Parathyroid adenoma (tissue), 2 donors: ENCODE measurements at regions not wholly inside any gene's neighbourhood (a gene's known extent, or its start where the extent isn't known, plus 50 kb on each side); places are given as distances from the start of the nearest gene placed in this dataset.

Experiments used
- H2AFZ ChIP-seq: fragments of 300-600 bp; sonication (generic); one replicate; pipeline ENCODE4 v1.7.0; 2017; ENCODE audit warnings: antibody characterized with exemption, mild to moderate bottlenecking
- H3K27ac ChIP-seq: fragments of 300-600 bp; sonication (generic); one replicate; pipeline ENCODE4 v1.7.0; 2017
- H3K27me3 ChIP-seq: fragments of 300-600 bp; sonication (generic); one replicate; pipeline ENCODE4 v1.7.0; 2017; ENCODE audit warnings: low read length; ENCODE audit not compliant: control insufficient read depth, insufficient read depth
- H3K36me3 ChIP-seq: fragments of 300-600 bp; sonication (generic); one replicate; pipeline ENCODE4 v1.7.0; 2017; ENCODE audit warnings: low read length; ENCODE audit not compliant: control insufficient read depth, insufficient read depth
- H3K4me1 ChIP-seq: fragments of 300-600 bp; sonication (generic); one replicate; pipeline ENCODE4 v1.7.0; 2017; ENCODE audit warnings: control low read depth
- H3K4me2 ChIP-seq: fragments of 300-600 bp; sonication (generic); one replicate; pipeline ENCODE4 v1.7.0; 2017; ENCODE audit warnings: low read length
- H3K4me3 ChIP-seq: fragments of 300-600 bp; sonication (generic); one replicate; pipeline ENCODE4 v1.7.0; 2017; ENCODE audit warnings: low read depth, low read length
- H3K79me2 ChIP-seq: fragments of 300-600 bp; sonication (generic); one replicate; pipeline ENCODE4 v1.7.0; 2017; ENCODE audit warnings: control low read depth
- H3K9ac ChIP-seq: fragments of 300-600 bp; sonication (generic); one replicate; pipeline ENCODE4 v1.7.0; 2017; ENCODE audit warnings: mild to moderate bottlenecking
- H3K9me3 ChIP-seq: fragments of 300-600 bp; sonication (generic); one replicate; pipeline ENCODE4 v1.7.0; 2017; ENCODE audit warnings: low read length; ENCODE audit not compliant: control insufficient read depth
- TF ChIP-seq, protein P1 (sequence below): fragments of 300-600 bp; sonication (generic); IDR thresholded peaks from one replicate; pipeline ENCODE4 v1.7.0; 2017; ENCODE audit warnings: antibody characterized with exemption, mild to moderate bottlenecking
- donor health status: primary hyperparathyroidism.

DNA sequence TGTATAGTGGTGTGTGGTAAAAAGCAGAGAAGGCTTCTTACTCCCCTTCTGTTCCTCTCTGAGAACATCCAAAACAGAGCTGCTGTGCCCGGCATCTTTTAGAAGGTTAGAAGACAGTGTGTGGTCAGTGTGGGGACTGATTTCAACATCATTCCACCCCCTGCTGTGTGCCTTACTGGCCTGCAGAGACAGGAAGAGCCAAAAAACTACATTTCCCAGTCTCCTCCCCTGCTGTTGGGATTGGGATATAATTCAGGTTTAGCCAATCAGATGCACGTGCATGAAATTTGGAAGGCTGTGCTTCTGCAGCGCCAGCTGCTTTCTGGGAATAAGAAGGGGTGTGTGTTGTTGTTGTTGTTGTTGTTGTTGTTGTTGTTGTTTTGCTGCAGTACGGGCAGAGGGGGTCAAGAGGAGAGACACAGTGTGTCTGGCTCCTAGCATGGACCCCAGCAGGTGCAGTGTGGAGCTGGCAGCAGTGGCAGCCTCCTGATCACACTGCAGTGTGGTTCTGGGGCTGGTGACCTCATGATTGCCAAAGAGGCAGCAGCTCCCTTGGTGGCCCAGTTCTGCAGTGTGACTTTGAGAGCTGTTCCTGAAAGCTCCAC, 74.7 kb downstream of the MRPL14 start:
- H3K9ac ChIP-seq = no peak overlapping the region
- H2AFZ ChIP-seq = no peak overlapping the region
- no peak overlapping the region for H3K27ac ChIP-seq
- H3K79me2 ChIP-seq = no peaks in the 10 kb centered on the region
- H3K9me3 ChIP-seq = no peaks in the 10 kb centered on the region
- no peak overlapping the region for H3K4me3 ChIP-seq
- TF ChIP-seq, protein P1, sequence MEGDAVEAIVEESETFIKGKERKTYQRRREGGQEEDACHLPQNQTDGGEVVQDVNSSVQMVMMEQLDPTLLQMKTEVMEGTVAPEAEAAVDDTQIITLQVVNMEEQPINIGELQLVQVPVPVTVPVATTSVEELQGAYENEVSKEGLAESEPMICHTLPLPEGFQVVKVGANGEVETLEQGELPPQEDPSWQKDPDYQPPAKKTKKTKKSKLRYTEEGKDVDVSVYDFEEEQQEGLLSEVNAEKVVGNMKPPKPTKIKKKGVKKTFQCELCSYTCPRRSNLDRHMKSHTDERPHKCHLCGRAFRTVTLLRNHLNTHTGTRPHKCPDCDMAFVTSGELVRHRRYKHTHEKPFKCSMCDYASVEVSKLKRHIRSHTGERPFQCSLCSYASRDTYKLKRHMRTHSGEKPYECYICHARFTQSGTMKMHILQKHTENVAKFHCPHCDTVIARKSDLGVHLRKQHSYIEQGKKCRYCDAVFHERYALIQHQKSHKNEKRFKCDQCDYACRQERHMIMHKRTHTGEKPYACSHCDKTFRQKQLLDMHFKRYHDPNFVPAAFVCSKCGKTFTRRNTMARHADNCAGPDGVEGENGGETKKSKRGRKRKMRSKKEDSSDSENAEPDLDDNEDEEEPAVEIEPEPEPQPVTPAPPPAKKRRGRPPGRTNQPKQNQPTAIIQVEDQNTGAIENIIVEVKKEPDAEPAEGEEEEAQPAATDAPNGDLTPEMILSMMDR = no peak
- no peak overlapping the region for H3K4me2 ChIP-seq
- H3K27me3 ChIP-seq = no peaks in the 10 kb centered on the region
- no peaks in the 10 kb centered on the region for H3K4me1 ChIP-seq
- H3K36me3 ChIP-seq = no peaks in the 10 kb centered on the region

DNA sequence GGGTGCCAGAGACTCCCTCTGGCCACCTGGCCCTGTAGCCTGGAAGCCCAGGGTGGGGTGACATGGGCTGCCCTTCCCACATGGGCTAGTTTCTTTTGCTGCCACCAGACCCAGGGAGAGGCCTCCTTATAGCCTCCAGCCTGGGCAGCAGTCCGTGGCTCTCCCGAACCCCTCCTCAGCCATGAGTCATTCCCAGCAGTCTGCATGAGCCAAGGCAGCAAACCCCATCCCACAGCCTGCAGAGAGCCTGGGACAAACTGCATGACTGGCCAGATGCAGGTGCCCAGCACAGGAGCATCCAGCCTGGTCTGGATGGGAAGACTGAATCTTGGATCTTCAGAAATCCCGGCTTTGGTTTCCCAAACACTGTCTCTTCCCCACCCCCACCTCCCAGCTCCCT, 75.7 kb downstream of the MRPL14 start:
- Histone ChIP-seq H3K9ac (no peak overlapping the region), H3K9me3 (no peaks in the 10 kb centered on the region), H3K4me3 (no peak overlapping the region), H3K36me3 (no peaks in the 10 kb centered on the region), H3K27ac (no peak overlapping the region), H3K4me1 (no peaks in the 10 kb centered on the region), H3K79me2 (no peaks in the 10 kb centered on the region), H3K4me2 (no peak overlapping the region), H3K27me3 (no peaks in the 10 kb centered on the region), H2AFZ (no peak overlapping the region)
- TF ChIP-seq, protein P1 = no peak

DNA sequence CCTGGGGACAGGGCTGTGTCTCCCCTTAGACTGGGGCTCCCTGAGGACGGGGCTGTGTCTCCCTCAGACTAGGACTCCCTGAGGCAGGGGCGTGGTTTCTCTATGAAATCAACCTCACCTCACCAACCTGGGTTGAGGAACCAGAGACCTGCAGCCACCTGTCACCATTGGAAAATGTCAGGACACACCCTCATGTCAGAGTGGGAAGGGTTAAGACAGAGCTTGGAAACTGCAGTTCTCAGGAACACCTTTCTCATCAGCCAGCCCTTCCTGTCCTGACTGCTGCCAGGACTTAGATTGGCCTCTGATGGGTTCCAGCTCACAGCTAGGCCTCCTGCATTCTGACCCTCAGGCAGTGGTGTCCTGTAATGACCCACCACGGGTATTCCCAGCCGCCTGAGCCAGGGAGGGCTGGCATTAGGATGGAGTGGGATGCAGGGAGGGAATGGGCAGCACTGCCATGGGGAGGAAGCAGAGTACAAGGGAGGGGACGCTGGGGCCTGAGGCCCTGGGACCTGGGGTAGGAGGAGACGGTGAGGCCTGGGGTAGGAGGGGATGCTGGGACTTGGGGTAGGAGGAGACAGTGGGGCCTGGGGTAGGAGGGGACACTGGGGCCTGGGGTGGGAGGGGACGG, 76.3 kb downstream of the MRPL14 start:
- no peak overlapping the region for H2AFZ ChIP-seq
- no peaks in the 10 kb centered on the region for H3K9me3 ChIP-seq
- H3K4me2 ChIP-seq = no peak overlapping the region
- TF ChIP-seq, protein P1 = no peak
- H3K4me3 ChIP-seq = no peak overlapping the region
- no peaks in the 10 kb centered on the region for H3K79me2 ChIP-seq
- H3K27me3 ChIP-seq = no peaks in the 10 kb centered on the region
- H3K4me1 ChIP-seq = no peaks in the 10 kb centered on the region
- no peaks in the 10 kb centered on the region for H3K36me3 ChIP-seq
- no peak overlapping the region for H3K27ac ChIP-seq
- H3K9ac ChIP-seq = no peak overlapping the region

DNA sequence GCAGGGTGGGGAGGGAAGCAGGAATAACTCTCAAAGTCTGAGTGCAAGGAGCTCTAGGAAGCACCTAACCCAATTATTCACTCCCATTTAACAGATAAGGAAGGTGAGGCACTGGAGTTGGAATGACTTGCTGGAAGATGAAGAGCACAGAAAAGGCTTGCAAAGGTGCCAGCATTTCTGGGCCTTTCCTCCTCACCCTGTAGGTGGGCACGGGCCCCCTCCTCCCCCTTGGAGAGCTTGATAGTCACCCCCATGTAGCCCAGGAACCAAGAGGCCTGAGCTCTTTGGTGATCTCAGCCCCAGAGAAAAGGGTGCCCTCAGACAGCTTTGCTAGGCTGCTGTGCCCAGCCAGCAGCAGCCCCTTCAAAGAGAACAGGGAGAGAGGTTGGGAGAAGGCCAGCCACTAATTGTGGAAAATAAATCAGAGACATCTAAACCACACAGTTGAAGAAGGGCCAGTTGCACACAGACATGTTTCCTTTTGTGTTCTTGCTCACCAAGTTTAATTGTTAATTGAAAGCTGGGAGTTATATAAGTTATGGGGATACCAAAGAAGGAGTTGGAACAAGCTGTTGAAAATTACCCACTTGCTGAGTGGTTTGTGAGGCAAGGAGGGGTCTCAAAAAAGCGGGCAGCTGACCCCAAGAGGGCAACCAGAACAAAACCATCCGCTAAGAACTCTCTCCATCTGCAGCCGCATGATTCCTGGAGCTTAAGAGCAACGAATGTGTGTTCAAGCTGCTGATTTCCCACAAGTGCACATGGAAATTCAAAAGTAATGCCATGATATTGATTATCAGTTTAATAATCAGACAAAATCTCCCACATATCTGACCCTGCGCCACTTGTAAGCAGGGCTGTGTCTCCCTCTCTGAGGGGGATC, 77.0 kb downstream of the MRPL14 start:
- H3K27me3 ChIP-seq = no peaks in the 10 kb centered on the region
- no peak overlapping the region for H3K4me3 ChIP-seq
- no peak overlapping the region for H3K9ac ChIP-seq
- no peak overlapping the region for H3K4me2 ChIP-seq
- H3K79me2 ChIP-seq = no peaks in the 10 kb centered on the region
- no peaks in the 10 kb centered on the region for H3K9me3 ChIP-seq
- TF ChIP-seq, protein P1 = no peak
- H3K4me1 ChIP-seq = no peaks in the 10 kb centered on the region
- H3K36me3 ChIP-seq = no peaks in the 10 kb centered on the region
- no peak overlapping the region for H3K27ac ChIP-seq
- H2AFZ ChIP-seq = no peak overlapping the region
